Loucy (cell line): ENCODE measurements at regions not wholly inside any gene's neighbourhood (a gene's known extent, or its start where the extent isn't known, plus 50 kb on each side); places are given as distances from the start of the nearest gene placed in this dataset.

Experiments used
- EZH2phosphoT487 ChIP-seq: fragments of 200-600 bp; IDR thresholded peaks from 2 replicates; pipeline ENCODE4 v1.6.1; 2018; ENCODE audit warnings: antibody characterized with exemption, mild to moderate bottlenecking, moderate library complexity, borderline replicate concordance
- TF ChIP-seq, protein P1 (sequence below): fragments of 200-600 bp; sonication (generic); conservative IDR thresholded peaks from 2 replicates; pipeline ENCODE4 v1.5.1; 2014; ENCODE audit warnings: mild to moderate bottlenecking, antibody characterized with exemption, low read length

DNA sequence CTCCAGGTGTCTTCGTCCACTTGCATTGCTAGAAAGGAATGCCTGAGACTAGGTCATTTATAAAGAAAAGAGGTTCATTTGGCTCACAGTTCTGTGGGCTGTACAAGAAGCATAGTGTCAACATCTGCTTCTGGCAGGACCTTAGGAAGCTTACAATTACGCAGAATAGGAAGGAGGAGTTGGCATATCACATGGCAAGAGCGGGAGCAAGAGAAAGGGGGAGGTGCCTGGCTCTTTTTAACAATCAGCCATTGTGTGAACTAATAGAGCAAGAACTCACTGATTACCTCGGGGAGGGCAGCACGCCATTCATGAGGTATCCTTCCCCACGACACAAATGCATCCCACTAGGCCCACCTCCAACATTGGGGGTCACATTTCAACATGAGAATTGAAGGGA lies 134.4 kb upstream of the EFNA5 start:
- no peak for TF ChIP-seq EZH2phosphoT487
- TF ChIP-seq, protein P1, sequence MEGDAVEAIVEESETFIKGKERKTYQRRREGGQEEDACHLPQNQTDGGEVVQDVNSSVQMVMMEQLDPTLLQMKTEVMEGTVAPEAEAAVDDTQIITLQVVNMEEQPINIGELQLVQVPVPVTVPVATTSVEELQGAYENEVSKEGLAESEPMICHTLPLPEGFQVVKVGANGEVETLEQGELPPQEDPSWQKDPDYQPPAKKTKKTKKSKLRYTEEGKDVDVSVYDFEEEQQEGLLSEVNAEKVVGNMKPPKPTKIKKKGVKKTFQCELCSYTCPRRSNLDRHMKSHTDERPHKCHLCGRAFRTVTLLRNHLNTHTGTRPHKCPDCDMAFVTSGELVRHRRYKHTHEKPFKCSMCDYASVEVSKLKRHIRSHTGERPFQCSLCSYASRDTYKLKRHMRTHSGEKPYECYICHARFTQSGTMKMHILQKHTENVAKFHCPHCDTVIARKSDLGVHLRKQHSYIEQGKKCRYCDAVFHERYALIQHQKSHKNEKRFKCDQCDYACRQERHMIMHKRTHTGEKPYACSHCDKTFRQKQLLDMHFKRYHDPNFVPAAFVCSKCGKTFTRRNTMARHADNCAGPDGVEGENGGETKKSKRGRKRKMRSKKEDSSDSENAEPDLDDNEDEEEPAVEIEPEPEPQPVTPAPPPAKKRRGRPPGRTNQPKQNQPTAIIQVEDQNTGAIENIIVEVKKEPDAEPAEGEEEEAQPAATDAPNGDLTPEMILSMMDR = no peak
